Dedifferentiated amniotic fluid mesenchymal stem cell (primary cell): ENCODE measurements at regions not wholly inside any gene's neighbourhood (a gene's known extent, or its start where the extent isn't known, plus 50 kb on each side); places are given as distances from the start of the nearest gene placed in this dataset.

Source experiments
- DNase-seq: peaks from one replicate; pipeline ENCODE4 v3.0.0-alpha.2; 2016; ENCODE audit errors: extremely low spot score

GRCh38 chr20:16801919-16802651, 53.9 kb downstream of the OTOR start:
- DNase-seq, result peak; percentile 49

GRCh38 chr20:16802652-16802935, 54.4 kb downstream of the OTOR start:
- DNase-seq, result no peak

- DNase-seq, result peak; percentile 48
Measured at GRCh38 chr20:16803965-16804792, 56.0 kb downstream of the OTOR start.

GRCh38 chr20:16804793-16805187, 56.6 kb downstream of the OTOR start:
- DNase-seq, result no peak

- no peak for DNase-seq
Measured at GRCh38 chr20:16806061-16806460, 57.9 kb downstream of the OTOR start.

GRCh38 chr20:16806886-16807285, 58.7 kb downstream of the OTOR start:
- no peak for DNase-seq

GRCh38 chr20:16808796-16809195, 60.6 kb downstream of the OTOR start:
- DNase-seq, result no peak

GRCh38 chr20:16810216-16810615, 62.1 kb downstream of the OTOR start:
- DNase-seq, result no peak

- no peak for DNase-seq
Measured at GRCh38 chr20:16816192-16816591, 68.0 kb downstream of the OTOR start.

GRCh38 chr20:16819483-16819882, 71.3 kb downstream of the OTOR start:
- DNase-seq, result no peak

- no peak for DNase-seq
Measured at GRCh38 chr20:16821211-16822089, 73.3 kb downstream of the OTOR start.

- no peak for DNase-seq
Measured at GRCh38 chr20:16824664-16825063, 76.5 kb downstream of the OTOR start.

GRCh38 chr20:16828666-16829305, 80.6 kb downstream of the OTOR start:
- DNase-seq, result no peak

- peak; percentile 23 for DNase-seq
Measured at GRCh38 chr20:16835690-16836089, 87.5 kb downstream of the OTOR start.

GRCh38 chr20:16842486-16843120, 94.4 kb downstream of the OTOR start:
- DNase-seq, result no peak

GRCh38 chr20:16844406-16844805, 96.2 kb downstream of the OTOR start:
- DNase-seq, result no peak

GRCh38 chr20:16846006-16846405, 97.8 kb downstream of the OTOR start:
- DNase-seq, result no peak

GRCh38 chr20:16848061-16848460, 99.9 kb downstream of the OTOR start:
- no peak for DNase-seq

- DNase-seq, result no peak
Measured at GRCh38 chr20:16848526-16848925, 100.4 kb downstream of the OTOR start.

GRCh38 chr20:16860914-16861313, 112.8 kb downstream of the OTOR start:
- DNase-seq, result no peak

- no peak for DNase-seq
Measured at GRCh38 chr20:16861708-16862107, 113.5 kb downstream of the OTOR start.
